ENCODE measurements at regions not wholly inside any gene's neighbourhood (a gene's known extent, or its start where the extent isn't known, plus 50 kb on each side); places are given as distances from the start of the nearest gene placed in this dataset.

DNA sequence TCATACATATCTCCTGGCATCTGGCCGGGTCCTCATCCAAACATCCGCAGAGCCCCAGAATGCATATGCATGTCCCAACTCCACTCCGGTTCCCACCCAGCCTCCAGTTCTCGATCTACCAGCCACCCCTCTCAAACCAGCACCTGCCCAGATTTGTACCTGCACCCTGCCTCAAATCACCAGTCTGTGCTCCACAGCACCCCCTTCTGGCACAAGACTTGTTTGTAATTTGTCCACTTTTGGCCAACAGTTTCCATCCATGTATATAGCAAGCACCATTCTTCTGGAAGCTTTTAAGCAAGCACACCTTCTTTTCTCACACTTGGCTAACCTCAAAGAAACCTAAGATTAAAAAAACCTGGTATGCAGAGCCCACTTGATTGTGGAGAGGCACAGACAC lies 644.1 kb downstream of the MID1IP1 start:
- Histone ChIP-seq H2AFZ (ENCODE audit: low read depth, low read length) (no peak overlapping the region), H3K4me2 (ENCODE audit: low read length) (no peak overlapping the region), H3K79me2 (replicated peaks; ENCODE audit: insufficient read depth, low read length) (no peaks in the 10 kb centered on the region), H3K36me3 (ENCODE audit: insufficient read depth, low read length) (no peaks in the 10 kb centered on the region), H3K4me3 (ENCODE audit: low read length) (no peak overlapping the region), H4K20me1 (ENCODE audit: insufficient read depth) (no peaks in the 10 kb centered on the region), H3K9me3 (ENCODE audit: low read length) (no peaks in the 10 kb centered on the region), H3K27ac (ENCODE audit: low read length) (no peak overlapping the region), H3K27me3 (ENCODE audit: insufficient read depth, low read depth, low read length) (no peaks in the 10 kb centered on the region), H3F3A (ENCODE audit: insufficient read depth, low read length, poor library complexity, severe bottlenecking) (no peaks in the 10 kb centered on the region), H3K9me2 (ENCODE audit: insufficient read depth, low read length) (no peaks in the 10 kb centered on the region), H3K9ac (ENCODE audit: low read length) (no peak overlapping the region)
- TF ChIP-seq RAD21 (conservative IDR thresholded peaks at IDR 0.05) (no peak), MXI1 (conservative IDR thresholded peaks at IDR 0.05; ENCODE audit: poor library complexity, severe bottlenecking) (no peak), POLR2AphosphoS5 (IDR thresholded peaks at IDR 0.05) (no peak), TAF1 (IDR thresholded peaks at IDR 0.05; ENCODE audit: low read depth) (no peak), EZH2 (IDR thresholded peaks at IDR 0.05; ENCODE audit: borderline replicate concordance, insufficient read depth, low read length, poor library complexity, severe bottlenecking) (no peak), EP300 (conservative IDR thresholded peaks at IDR 0.05; ENCODE audit: poor library complexity, severe bottlenecking) (no peak)
- TF ChIP-seq, protein P1, sequence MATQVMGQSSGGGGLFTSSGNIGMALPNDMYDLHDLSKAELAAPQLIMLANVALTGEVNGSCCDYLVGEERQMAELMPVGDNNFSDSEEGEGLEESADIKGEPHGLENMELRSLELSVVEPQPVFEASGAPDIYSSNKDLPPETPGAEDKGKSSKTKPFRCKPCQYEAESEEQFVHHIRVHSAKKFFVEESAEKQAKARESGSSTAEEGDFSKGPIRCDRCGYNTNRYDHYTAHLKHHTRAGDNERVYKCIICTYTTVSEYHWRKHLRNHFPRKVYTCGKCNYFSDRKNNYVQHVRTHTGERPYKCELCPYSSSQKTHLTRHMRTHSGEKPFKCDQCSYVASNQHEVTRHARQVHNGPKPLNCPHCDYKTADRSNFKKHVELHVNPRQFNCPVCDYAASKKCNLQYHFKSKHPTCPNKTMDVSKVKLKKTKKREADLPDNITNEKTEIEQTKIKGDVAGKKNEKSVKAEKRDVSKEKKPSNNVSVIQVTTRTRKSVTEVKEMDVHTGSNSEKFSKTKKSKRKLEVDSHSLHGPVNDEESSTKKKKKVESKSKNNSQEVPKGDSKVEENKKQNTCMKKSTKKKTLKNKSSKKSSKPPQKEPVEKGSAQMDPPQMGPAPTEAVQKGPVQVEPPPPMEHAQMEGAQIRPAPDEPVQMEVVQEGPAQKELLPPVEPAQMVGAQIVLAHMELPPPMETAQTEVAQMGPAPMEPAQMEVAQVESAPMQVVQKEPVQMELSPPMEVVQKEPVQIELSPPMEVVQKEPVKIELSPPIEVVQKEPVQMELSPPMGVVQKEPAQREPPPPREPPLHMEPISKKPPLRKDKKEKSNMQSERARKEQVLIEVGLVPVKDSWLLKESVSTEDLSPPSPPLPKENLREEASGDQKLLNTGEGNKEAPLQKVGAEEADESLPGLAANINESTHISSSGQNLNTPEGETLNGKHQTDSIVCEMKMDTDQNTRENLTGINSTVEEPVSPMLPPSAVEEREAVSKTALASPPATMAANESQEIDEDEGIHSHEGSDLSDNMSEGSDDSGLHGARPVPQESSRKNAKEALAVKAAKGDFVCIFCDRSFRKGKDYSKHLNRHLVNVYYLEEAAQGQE (IDR thresholded peaks at IDR 0.05; ENCODE audit: borderline replicate concordance): no peak
- TF ChIP-seq, protein P2, sequence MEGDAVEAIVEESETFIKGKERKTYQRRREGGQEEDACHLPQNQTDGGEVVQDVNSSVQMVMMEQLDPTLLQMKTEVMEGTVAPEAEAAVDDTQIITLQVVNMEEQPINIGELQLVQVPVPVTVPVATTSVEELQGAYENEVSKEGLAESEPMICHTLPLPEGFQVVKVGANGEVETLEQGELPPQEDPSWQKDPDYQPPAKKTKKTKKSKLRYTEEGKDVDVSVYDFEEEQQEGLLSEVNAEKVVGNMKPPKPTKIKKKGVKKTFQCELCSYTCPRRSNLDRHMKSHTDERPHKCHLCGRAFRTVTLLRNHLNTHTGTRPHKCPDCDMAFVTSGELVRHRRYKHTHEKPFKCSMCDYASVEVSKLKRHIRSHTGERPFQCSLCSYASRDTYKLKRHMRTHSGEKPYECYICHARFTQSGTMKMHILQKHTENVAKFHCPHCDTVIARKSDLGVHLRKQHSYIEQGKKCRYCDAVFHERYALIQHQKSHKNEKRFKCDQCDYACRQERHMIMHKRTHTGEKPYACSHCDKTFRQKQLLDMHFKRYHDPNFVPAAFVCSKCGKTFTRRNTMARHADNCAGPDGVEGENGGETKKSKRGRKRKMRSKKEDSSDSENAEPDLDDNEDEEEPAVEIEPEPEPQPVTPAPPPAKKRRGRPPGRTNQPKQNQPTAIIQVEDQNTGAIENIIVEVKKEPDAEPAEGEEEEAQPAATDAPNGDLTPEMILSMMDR (IDR thresholded peaks at IDR 0.05; ENCODE audit: poor library complexity, severe bottlenecking): no peak

DNA sequence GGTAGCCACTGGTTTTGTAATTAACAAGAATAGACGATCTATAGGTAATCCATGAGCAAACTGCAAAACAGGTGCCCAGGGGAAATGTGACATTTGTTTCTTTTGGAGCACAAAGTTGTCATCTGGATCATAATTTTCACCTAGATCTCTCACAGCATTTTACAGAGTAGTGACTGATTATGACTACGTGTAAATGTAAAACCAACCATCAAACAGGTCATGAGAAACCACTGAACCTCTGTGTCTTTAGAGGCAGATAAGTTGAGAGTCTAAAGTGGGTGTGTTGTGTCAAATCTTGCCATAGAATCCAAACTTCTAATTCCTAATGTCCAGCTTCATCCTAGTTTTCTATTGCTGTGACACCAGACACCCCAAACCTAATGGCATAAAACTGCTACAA lies 648.1 kb downstream of the MID1IP1 start:
- no peak overlapping the region for H2AFZ ChIP-seq (ENCODE audit: low read depth, low read length)
- no peaks in the 10 kb centered on the region for H3F3A ChIP-seq (ENCODE audit: insufficient read depth, low read length, poor library complexity, severe bottlenecking)
- no peak for TF ChIP-seq EP300 (conservative IDR thresholded peaks at IDR 0.05; ENCODE audit: poor library complexity, severe bottlenecking)
- no peak for TF ChIP-seq MXI1 (conservative IDR thresholded peaks at IDR 0.05; ENCODE audit: poor library complexity, severe bottlenecking)
- TF ChIP-seq, protein P2 (IDR thresholded peaks at IDR 0.05; ENCODE audit: poor library complexity, severe bottlenecking): no peak
- no peak for TF ChIP-seq TAF1 (IDR thresholded peaks at IDR 0.05; ENCODE audit: low read depth)
- no peak for TF ChIP-seq SMC3 (conservative IDR thresholded peaks at IDR 0.05; ENCODE audit: poor library complexity)
- TF ChIP-seq EZH2 (IDR thresholded peaks at IDR 0.05; ENCODE audit: borderline replicate concordance, insufficient read depth, low read length, poor library complexity, severe bottlenecking): no peak
- TF ChIP-seq, protein P1 (IDR thresholded peaks at IDR 0.05; ENCODE audit: borderline replicate concordance): no peak
- no peaks in the 10 kb centered on the region for H3K79me2 ChIP-seq (replicated peaks; ENCODE audit: insufficient read depth, low read length)
- H3K27me3 ChIP-seq (ENCODE audit: insufficient read depth, low read depth, low read length): no peaks in the 10 kb centered on the region
- H3K27ac ChIP-seq (ENCODE audit: low read length): no peak overlapping the region
- H3K36me3 ChIP-seq (ENCODE audit: insufficient read depth, low read length): no peaks in the 10 kb centered on the region
- H3K9ac ChIP-seq (ENCODE audit: low read length): no peak overlapping the region
- H3K9me3 ChIP-seq (ENCODE audit: low read length): no peaks in the 10 kb centered on the region
- H3K4me3 ChIP-seq (ENCODE audit: low read length): no peak overlapping the region
- no peak overlapping the region for H3K4me2 ChIP-seq (ENCODE audit: low read length)
- H4K20me1 ChIP-seq (ENCODE audit: insufficient read depth): no peaks in the 10 kb centered on the region
- no peaks in the 10 kb centered on the region for H3K9me2 ChIP-seq (ENCODE audit: insufficient read depth, low read length)
